GM18511 (cell line): ENCODE measurements at regions not wholly inside any gene's neighbourhood (a gene's known extent, or its start where the extent isn't known, plus 50 kb on each side); places are given as distances from the start of the nearest gene placed in this dataset.

ENCODE experiments used
- ATAC-seq: cut with Tn5 transposase; IDR thresholded peaks from one replicate; pipeline ENCODE4 v1.9.1; 2021; ENCODE audit warnings: mild to moderate bottlenecking, moderate library complexity; ENCODE audit not compliant: unreplicated experiment

DNA sequence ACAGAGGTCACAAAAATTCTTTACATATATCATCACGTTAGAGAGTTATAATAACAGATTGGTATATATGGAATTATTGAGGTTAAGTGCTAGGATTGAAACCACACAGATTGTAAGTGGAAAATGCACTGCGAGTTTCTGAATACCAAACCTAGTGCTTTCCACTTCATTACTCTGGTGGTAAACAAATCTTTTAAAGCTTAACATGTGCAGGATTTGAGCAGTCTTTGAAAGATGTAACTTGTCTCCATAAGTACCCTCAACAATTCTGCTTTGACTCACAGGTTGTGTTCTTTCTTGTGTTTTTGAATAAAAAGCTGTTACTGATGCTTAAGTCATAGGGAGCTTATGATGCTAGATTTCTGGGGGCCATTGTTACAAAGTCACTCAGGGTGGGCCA, 314.7 kb upstream of the DACH1 start:
- ATAC-seq = no peak

DNA sequence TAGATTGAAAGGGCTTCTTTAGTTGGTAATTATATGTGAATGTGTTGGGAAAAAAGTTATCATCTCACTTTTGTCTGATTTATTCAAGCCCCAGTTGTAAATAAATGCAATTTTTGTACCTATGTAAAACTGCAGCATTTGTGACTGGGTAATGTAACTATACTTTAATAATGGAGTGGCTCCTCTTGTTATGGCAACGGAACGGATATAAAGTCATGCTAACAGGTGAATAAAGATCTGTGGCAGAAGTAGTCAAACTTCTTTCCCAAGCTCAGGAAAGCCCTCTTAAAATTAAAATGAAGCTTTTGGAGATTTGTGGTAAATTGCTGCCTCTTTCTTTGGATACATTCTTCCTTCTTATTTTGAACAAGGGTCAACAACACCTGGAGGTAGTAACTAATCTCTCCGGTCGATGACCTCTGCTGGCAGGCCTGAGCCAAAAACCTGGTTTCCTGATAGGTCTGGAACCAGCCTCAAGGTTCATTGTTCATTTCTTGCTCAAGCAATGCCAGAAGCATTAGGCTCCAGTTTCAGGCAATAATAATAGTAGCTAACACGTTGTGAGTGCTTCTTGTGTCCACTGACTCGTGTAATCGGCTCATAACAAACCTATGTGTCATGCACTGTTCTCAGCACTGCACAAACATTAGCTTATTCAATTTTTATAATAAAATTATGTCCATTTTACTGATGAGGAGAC, 313.4 kb upstream of the DACH1 start:
- ATAC-seq = no peak

DNA sequence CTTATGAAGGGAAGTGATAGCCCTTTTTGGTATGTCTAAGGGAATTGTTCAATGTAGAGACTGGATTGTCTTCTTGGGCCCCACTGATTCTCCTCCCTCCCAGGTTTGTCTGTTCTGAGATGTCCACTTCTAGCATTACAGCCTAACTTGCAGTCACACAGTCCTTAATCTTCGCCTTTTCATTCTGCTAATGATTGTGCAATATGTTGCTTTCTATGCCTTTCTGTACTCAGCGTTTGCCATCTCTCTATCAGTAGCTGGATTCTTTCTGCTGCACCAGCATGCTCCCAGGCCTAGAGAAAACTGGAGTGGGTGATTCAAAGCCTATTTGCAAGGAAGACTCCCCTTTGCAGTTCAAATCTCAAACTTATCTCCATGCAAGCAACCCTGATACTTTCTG, 307.5 kb upstream of the DACH1 start:
- ATAC-seq = no peak

- ATAC-seq = no peak
Observed at GRCh38 chr13:72170571-72170970, 303.6 kb upstream of the DACH1 start.

DNA sequence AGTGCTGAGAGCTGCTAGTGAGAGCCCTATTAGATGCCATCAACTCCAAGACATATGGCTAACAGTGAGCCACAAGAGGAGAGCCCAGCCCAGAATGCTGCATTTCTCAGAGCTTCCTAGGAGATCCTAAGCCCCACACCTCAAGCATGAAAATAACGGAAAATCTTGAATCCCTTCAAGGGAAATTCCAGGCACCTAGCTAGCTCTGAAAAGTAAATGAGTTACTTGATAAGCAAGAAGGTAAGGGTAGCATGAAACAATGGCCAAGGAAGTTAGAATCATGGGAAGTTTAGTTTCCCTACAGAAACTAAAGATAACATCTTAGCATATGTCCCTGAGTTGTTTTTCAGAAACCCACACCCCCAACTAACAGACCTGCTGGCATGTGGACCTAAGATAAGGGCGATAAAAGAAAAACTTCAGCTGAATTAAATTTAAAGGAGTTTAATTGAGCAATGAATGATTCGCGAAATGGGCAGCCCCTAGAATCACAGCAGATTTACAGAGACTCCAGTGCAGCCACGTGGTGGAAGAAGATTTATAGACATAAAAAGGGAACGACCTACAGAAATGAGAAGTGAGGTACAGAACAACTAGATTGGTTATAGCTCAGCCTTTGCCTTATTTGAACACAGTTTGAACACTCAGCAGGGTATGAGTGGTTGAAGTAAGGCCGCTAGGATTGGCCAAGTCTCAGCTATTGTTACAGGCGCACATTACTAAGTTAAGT, 301.3 kb upstream of the DACH1 start:
- ATAC-seq = no peak

- ATAC-seq = no peak
Observed at GRCh38 chr13:72166102-72166650, 299.2 kb upstream of the DACH1 start.

DNA sequence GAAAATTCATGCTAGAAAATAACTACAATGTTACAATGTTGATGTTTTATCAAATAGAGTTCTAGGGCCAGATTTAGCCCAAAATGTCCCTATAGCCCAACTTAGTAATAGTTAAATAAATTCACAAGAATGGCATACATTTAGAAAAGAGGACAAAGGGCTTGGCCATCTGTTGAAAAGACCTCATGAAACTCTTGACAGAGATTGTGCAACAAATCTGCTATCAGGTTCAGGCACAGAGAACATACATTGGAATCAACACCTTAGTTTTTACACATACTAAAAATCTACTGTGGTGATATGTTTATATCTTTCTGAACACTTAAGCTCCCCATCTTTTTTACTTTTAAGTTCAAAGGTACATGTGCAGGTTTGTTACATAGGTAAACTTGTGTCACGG, 298.3 kb upstream of the DACH1 start:
- ATAC-seq = no peak

DNA sequence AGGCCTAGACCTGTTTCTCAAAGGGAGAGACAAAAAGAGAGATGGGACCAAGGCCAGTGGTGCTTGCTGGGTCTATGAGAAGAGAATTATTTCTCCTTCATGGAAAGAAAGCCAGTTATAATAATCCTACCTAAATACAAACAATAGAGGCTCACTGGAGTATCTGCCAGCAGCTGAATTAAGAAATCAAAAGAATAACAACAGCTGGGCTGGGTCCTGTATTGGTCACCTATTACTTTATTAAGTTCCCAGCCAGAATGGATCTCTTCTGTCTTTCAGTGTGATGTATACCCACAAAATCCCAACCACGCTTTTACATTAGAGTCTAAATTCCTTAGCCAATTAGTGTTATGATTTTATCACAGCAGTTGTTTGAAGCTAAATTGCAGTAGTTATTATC, 297.8 kb upstream of the DACH1 start:
- ATAC-seq = no peak

GRCh38 chr13:72163678-72164077, 296.7 kb upstream of the DACH1 start:
- ATAC-seq = no peak

GRCh38 chr13:72160977-72161376, 294.0 kb upstream of the DACH1 start:
- no peak for ATAC-seq

GRCh38 chr13:72156760-72157159, 289.8 kb upstream of the DACH1 start:
- ATAC-seq = no peak

DNA sequence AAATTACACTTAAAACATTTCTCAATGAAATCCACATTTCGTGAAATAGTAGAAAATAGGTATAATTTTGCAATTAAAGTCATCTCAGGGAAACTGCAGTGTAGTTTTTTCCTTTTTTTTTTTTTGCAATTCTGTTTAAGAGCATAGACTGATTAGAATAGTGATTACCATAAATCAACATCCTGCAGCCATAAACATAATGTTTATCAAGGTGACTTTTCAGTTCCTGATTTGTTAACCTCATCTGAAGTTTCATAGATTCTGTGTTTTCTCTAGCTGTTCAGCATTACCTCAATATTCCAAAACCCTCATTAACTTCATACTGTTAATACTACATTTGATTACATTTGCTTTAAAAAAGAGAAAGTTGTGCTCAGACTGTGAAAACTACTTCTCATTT, 286.3 kb upstream of the DACH1 start:
- no peak for ATAC-seq

DNA sequence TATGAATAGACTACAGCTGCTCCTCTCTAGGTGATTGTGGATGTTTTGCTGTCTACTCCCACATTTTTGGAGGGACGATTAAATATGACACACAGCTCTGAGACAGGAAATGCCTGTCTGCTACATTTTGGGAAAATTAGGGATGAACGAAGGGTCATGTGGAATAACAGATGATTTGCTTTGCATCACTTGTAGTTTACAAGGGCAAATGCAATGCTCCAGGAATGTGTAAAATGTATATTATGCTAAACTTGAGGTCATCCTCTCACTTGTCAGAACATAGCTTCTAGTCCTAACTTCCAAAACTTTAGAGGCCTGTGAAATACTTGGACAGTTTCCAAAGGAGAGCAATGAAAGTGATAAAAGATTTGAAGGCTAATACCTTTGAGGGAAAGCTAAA, 284.2 kb upstream of the DACH1 start:
- ATAC-seq = no peak

DNA sequence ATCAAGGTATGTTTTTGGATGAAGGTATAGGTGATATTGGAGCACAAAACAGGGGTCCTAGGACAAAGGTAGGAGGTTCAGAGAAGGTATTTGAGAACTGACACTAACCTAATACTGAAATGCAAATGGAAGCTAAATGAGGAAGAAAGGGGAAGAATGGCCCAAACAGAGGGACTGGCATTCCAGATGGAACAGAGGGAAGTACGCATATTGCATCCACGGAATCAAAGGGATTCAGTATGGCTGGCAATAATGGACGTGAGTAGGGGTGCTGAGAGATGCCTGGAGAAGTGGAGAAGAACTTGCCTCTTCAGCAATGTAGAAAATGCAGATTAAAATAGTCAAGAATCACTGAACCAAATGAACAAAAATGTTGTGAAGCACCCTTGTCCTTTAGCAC, 283.5 kb upstream of the DACH1 start:
- ATAC-seq = no peak

DNA sequence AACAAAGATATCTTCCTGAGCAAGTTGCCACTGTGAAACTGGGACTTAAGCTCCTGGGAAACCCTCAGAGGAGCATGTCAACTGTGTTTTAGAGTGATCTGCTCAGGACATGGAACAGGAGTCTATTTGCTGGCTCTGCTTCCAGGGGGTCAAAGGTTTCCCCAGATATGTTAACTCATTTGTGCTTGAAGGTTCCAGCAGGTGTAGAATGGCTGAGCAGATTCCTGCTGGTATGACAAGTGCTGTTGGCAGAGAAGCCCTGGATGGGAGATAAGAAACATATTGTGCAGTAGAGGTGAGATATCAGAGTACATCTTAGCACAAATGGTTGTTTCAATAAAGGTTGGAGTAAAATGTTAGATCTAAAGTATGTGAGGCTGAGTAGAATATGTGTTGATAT, 282.7 kb upstream of the DACH1 start:
- no peak for ATAC-seq

- ATAC-seq = no peak
Observed at GRCh38 chr13:72146816-72147215, 279.8 kb upstream of the DACH1 start.

DNA sequence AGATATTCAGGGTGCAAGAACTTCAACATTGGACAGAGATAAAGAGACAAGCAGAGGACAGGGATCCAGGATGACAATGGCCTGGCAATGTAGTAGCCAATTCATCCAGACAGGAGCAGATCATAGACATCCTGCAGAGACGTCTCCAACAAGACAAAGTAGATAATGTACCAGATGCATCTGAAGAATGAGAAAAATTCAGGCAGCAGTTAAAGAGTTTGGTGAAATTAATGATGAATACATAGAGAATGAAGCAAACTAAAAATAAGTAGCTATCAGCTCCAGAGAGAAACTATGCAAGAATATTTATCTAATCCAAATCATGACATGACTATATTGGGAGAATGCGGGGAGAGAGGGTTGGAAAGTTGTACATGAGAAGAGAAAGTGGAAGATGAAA, 278.4 kb upstream of the DACH1 start:
- ATAC-seq = no peak

- ATAC-seq = no peak
Observed at GRCh38 chr13:72144636-72145035, 277.6 kb upstream of the DACH1 start.

GRCh38 chr13:72141855-72142519, 275.0 kb upstream of the DACH1 start:
- no peak for ATAC-seq

DNA sequence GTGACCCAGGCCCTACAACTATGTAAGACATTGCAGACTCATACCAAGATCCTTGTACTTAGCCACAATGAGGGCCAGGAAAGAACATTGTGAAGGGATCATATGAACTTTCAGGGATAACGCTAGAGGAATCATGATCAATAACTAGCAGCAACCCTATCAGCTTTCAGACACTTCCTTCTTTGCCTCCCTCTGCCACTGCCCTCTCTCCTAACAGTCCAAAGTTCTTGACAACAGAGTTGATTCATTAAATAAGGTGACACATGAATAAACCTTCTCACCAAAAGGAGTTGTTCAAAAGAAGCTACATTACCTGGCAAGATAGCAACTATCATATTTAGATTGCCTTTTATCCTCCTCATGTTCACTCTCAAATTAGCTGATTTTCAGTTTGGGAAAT, 272.2 kb upstream of the DACH1 start:
- no peak for ATAC-seq

- ATAC-seq = no peak
Observed at GRCh38 chr13:72132075-72132474, 265.1 kb upstream of the DACH1 start.

GRCh38 chr13:72129117-72129516, 262.1 kb upstream of the DACH1 start:
- no peak for ATAC-seq
